HG02970 (cell line): ENCODE measurements at regions not wholly inside any gene's neighbourhood (a gene's known extent, or its start where the extent isn't known, plus 50 kb on each side); places are given as distances from the start of the nearest gene placed in this dataset.

ENCODE experiments used
- ATAC-seq: cut with Tn5 transposase; IDR thresholded peaks from one replicate; pipeline ENCODE4 v1.9.1; 2021; ENCODE audit warnings: mild to moderate bottlenecking, moderate library complexity, moderate number of reproducible peaks; ENCODE audit not compliant: unreplicated experiment, low FRiP score

- ATAC-seq = no peak
These were observed 133.7 kb upstream of the DCN start for GRCh38 chr12:91316161-91316906.

GRCh38 chr12:91311081-91311480 lies 128.5 kb upstream of the DCN start:
- ATAC-seq = no peak

GRCh38 chr12:91309450-91309849 lies 126.8 kb upstream of the DCN start:
- ATAC-seq = no peak

DNA sequence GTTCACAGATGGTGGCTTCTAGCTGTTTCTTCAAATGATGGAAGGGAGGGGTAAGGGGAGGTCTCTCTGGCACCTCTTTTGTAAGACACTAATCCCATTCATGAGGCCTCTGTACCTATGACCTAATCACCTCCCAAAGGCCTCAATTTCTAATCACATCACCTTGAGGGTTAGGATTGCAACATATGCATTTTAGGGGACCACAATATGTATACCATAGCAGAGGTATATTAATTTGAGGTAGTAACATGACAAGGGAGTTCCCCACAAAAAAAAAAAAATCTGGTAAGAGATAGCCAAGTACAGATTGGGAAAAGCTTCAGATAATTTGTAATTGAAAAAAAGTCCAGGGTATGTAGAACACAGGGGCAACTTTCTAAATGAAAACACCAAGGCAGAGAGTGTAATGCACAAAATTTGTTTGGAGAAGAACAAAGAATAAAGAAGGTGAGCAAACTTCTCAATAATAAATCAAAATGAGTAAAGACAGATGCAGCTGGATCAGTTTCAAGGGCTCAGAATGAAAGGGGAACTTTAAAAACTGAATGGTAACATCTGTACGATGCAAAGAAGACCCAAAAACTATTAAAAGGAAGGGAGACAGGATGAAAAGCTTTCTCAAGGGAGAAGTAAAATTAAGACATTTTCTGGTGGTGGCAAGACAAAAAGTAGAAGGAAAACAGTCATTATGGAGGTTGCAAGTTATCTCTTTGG lies 125.5 kb upstream of the DCN start:
- ATAC-seq = no peak

- ATAC-seq = no peak
These were observed 107.7 kb upstream of the DCN start for GRCh38 chr12:91290354-91290753.

- no peak for ATAC-seq
These were observed 107.3 kb upstream of the DCN start for GRCh38 chr12:91289906-91290305.

- ATAC-seq = no peak
These were observed 106.5 kb upstream of the DCN start for GRCh38 chr12:91289072-91289471.

- ATAC-seq = no peak
These were observed 105.1 kb upstream of the DCN start for GRCh38 chr12:91287753-91288152.

DNA sequence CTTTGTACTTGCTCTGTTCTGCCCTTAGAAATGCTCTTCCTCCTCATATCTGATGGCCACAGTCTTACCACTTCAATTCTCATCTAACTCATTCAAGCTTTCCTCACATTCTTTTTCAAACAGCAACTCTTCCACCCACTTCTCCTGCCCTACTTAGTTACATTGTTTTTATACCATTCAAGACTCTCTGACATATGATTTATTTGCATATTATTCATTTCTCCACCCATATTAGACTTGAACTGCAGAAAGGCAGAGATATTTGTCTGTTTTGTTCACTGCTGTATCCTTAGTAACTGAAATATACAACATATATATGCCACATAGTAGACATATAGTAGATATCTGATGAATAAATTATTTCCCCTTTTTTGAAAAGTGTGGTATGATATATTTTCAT lies 95.5 kb upstream of the DCN start:
- ATAC-seq = no peak

DNA sequence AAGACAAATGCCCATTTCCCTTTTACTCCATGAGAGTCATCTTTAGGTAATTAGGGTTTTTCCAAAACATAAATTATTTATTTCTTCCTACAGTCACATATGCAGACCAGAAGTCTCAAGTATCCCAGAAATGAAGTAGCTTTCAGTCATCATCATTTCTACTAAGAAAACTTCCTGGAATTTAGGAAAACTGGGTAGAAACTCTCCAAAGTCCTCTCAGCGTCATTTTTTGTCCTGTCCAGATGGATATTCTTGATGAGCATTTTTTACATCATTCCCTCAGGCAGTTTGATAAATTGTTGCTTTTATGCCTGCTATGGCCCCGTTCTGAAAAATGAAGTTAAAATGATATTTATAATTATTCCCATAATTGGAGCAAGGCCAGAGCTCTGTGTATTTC lies 93.9 kb upstream of the DCN start:
- no peak for ATAC-seq

DNA sequence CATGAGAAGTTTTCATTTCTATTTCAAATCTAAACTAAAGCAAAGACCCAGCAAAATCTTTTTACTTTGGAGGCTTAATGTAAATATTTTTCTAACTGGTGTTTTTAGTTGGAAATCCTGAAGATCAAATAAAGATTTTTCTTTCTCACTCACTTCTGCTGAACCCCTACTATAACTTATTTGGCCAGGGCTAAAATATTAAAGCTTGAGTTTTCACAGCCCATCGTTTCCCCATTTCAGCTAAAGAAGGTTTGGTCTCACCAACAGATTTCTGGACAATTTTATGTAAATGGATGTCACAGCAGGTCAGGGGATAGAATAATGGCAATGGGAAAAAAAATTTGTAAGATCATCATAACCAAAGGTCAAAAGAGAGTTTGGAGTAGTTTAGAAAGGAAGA lies 92.7 kb upstream of the DCN start:
- ATAC-seq = no peak

- no peak for ATAC-seq
These were observed 92.3 kb upstream of the DCN start for GRCh38 chr12:91274916-91275315.

DNA sequence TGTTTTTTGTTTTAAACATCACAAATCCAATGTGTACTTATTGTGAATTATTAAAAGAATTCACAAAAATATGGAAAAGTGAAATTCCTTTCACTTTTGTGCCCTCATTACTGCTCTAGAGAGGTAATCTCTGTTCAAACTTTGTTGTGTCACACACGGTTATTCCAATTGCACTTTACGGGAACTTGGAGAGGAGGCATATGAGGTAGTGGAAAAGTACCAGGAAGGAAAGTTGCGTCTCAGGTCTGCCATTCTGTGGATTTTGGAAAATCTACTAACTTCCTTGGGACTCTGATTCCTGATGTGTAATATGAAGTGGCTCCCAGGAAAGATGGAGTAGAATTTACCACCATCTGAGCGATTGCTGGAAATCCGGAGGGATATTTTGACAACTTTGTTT lies 90.9 kb upstream of the DCN start:
- no peak for ATAC-seq

GRCh38 chr12:91272461-91273063 lies 89.9 kb upstream of the DCN start:
- no peak for ATAC-seq

DNA sequence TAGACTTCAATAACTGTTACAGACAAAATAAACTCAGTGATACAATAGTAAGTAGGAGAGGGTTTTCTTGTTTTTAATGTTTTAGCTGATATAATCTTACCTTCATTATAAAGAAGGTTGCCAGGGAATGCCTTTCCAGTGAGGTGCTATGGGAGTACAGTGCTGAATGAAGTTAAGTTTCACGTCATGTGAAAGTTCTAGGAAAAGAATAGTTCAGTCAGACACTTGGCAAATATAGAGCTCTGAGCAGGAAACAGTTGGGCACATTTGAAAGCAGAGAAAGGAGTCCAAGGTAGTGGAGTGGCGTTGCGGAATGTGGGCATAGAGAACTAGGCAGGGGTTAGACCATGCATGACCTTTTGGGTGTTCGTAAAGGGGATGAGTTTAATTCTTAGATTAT lies 88.6 kb upstream of the DCN start:
- no peak for ATAC-seq

DNA sequence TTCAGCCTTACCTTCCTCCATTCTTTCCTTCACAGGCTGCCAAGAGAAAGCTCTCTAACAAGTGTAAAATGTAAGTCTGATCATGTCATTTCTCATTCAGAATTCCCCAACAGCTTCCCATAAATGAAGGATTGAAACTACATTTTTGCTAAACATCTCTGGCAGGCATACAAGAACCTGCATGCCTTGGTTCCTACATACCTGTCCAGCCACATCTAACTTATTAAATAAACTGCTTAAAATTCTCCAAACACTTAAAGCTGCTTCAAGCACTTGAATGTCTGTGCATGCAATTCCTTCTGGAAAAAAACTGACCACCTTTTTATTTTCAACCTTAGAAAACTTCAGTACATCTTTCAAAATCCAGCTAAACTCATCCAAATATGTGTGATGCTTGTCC lies 84.4 kb upstream of the DCN start:
- no peak for ATAC-seq

GRCh38 chr12:91264178-91264577 lies 81.6 kb upstream of the DCN start:
- no peak for ATAC-seq

DNA sequence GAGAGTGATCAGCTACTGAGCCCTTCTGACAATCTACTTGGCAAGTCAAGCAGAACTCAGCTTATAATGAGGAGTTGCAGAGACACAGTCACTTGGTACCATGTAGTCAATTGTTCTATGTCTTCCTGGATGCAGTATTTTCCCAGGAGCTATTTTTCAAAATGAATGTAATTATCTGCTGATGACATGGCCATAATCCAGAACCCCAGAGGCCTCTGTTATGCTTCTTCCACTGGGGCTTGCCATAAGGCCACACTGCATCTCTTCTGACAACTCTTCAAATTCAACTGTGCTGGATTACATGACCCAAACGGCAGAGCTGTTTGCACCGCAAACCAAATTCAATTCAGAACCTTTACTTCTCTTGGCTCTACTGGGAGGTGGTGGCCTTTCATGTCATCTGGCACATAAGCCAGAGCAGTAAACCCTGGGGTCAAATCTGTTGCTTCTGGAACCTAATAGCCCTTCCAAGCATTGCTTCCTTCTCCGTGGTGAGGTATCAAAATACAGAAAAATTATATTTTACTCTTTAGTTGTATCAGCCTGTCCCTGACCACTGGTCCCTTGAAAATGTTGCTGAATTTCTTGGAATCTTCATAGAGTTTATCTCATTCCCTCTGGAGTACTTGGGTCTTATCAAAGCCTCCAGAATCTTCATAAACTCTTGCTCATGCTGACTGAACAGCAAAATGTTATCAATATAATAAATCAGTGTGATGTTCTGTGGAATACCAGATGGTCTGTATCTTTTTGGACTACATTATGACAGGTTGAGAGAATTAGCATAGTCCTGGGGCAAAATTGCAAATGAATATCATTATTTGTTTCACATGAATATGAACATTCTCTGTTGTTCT lies 79.4 kb upstream of the DCN start:
- ATAC-seq = no peak

DNA sequence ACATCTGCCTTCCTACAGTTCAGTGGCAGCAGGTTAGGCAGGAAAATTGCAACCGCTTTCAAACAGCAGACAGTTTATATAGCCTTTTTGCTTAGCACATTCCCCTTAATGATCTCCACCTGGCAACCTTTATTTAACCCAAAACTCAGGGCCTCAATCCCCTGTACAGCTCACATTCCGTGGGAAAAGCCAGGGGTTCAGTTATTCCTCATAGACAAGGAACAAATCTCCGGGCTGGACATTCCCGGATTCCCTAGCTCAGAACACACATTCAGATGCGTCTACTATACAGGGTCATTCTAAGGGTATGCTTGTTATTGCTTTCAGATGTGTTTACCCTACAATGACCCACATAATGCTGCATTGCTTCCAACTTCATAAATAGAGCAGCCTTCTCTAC lies 73.8 kb upstream of the DCN start:
- ATAC-seq = no peak

- no peak for ATAC-seq
These were observed 69.7 kb upstream of the DCN start for GRCh38 chr12:91252341-91252740.

- no peak for ATAC-seq
These were observed 67.7 kb upstream of the DCN start for GRCh38 chr12:91250273-91250665.
